ENCODE measurements at regions not wholly inside any gene's neighbourhood (a gene's known extent, or its start where the extent isn't known, plus 50 kb on each side); places are given as distances from the start of the nearest gene placed in this dataset.

- no peak for TF ChIP-seq CTCF (IDR thresholded peaks at IDR 0.05; ENCODE audit: borderline replicate concordance)
Measured at GRCh38 chr2:64196963-64197362, 52.7 kb upstream of the PELI1 start.

GRCh38 chr2:64201151-64201550 is 56.9 kb upstream of the PELI1 start:
- TF ChIP-seq CTCF (IDR thresholded peaks at IDR 0.05; ENCODE audit: borderline replicate concordance), result peak; percentile 10
- no peaks in the 10 kb centered on the region for H3K27me3 ChIP-seq (ENCODE audit: low read depth)
- H3K4me1 ChIP-seq, result peaks cover 46% of the 10 kb centered on the region
- no peak for DNase-seq
- H3K9me3 ChIP-seq (replicated peaks), result no peaks in the 10 kb centered on the region
- H3K27ac ChIP-seq (replicated peaks), result peak overlapping the region; percentile 31
- no peak overlapping the region for H3K4me3 ChIP-seq
- intact Hi-C loops (cut with micrococcal nuclease), result no loop called here
- no peaks in the 10 kb centered on the region for H3K36me3 ChIP-seq

More at GRCh38 chr2:64196963-64197362, 52.7 kb upstream of the PELI1 start:
- intact Hi-C loops (cut with micrococcal nuclease), result no loop called here
- H3K27me3 ChIP-seq (ENCODE audit: low read depth), result no peaks in the 10 kb centered on the region
- H3K9me3 ChIP-seq (replicated peaks), result no peaks in the 10 kb centered on the region
- no peak overlapping the region for H3K4me3 ChIP-seq
- H3K27ac ChIP-seq (replicated peaks), result no peak overlapping the region
- H3K4me1 ChIP-seq, result peaks cover 19% of the 10 kb centered on the region
- no peaks in the 10 kb centered on the region for H3K36me3 ChIP-seq
- no peak for DNase-seq

GRCh38 chr2:64202206-64202845 is 58.1 kb upstream of the PELI1 start:
- no peak for TF ChIP-seq CTCF (IDR thresholded peaks at IDR 0.05; ENCODE audit: borderline replicate concordance)
- intact Hi-C loops (cut with micrococcal nuclease), result no loop called here
- no peak for DNase-seq

GRCh38 chr2:64203131-64203857 is 59.1 kb upstream of the PELI1 start:
- H3K36me3 ChIP-seq, result no peaks in the 10 kb centered on the region
- H3K27me3 ChIP-seq (ENCODE audit: low read depth), result no peaks in the 10 kb centered on the region
- peaks cover 46% of the 10 kb centered on the region for H3K4me1 ChIP-seq
- H3K4me3 ChIP-seq, result peak overlapping the region; percentile 49
- peak overlapping the region; percentile 79 for H3K27ac ChIP-seq (replicated peaks)
- no peaks in the 10 kb centered on the region for H3K9me3 ChIP-seq (replicated peaks)
- no peak for TF ChIP-seq CTCF (IDR thresholded peaks at IDR 0.05; ENCODE audit: borderline replicate concordance)
- intact Hi-C loops (cut with micrococcal nuclease), result no loop called here
- no peak for DNase-seq

More at GRCh38 chr2:64202206-64202845, 58.1 kb upstream of the PELI1 start:
- no peaks in the 10 kb centered on the region for H3K9me3 ChIP-seq (replicated peaks)
- peak overlapping the region; percentile 79 for H3K27ac ChIP-seq (replicated peaks)
- H3K27me3 ChIP-seq (ENCODE audit: low read depth), result no peaks in the 10 kb centered on the region
- H3K36me3 ChIP-seq, result no peaks in the 10 kb centered on the region
- peaks cover 46% of the 10 kb centered on the region for H3K4me1 ChIP-seq
- H3K4me3 ChIP-seq, result no peak overlapping the region

- H3K36me3 ChIP-seq, result no peaks in the 10 kb centered on the region
- peak; percentile 21 for DNase-seq
- no peaks in the 10 kb centered on the region for H3K9me3 ChIP-seq (replicated peaks)
- peak overlapping the region; percentile 49 for H3K4me3 ChIP-seq
- H3K27me3 ChIP-seq (ENCODE audit: low read depth), result no peaks in the 10 kb centered on the region
- peak overlapping the region; percentile 79 for H3K27ac ChIP-seq (replicated peaks)
- H3K4me1 ChIP-seq, result peaks cover 46% of the 10 kb centered on the region
- no peak for TF ChIP-seq CTCF (IDR thresholded peaks at IDR 0.05; ENCODE audit: borderline replicate concordance)
- intact Hi-C loops (cut with micrococcal nuclease), result no loop called here
Measured at GRCh38 chr2:64203858-64204632, 59.8 kb upstream of the PELI1 start.
